Endothelial cell of umbilical vein (primary cell): ENCODE measurements at regions not wholly inside any gene's neighbourhood (a gene's known extent, or its start where the extent isn't known, plus 50 kb on each side); places are given as distances from the start of the nearest gene placed in this dataset.

ENCODE experiments used
- BruUV-seq: library from RNA; stranded (reverse); fragments of 400-500 nt; replicated peaks from 2 replicates; lab custom pipeline; 2021; lab: Mats Ljungman, UMichigan
- CTCF ChIA-PET: fragments of 300-600, 350-600 bp; sonication (Branson Sonifier 250); formaldehyde crosslinking; loops from one replicate; lab custom pipeline; 2021; ENCODE audit warnings: antibody characterized with exemption, inconsistent platforms; lab: Charles Lee
- POLR2A ChIA-PET: fragments of 300-600, 350-600 bp; sonication (Branson Sonifier 250); formaldehyde crosslinking; loops from one replicate; lab custom pipeline; 2021; ENCODE audit warnings: antibody characterized with exemption, inconsistent platforms; lab: Charles Lee
- DNase-seq: peaks from one replicate; pipeline ENCODE4 v3.0.0-alpha.2; 2011; ENCODE audit warnings: low read depth, low spot score
- FAIRE-seq: peaks from 2 replicates; lab custom pipeline; 2011; peaks lifted over from hg19 to GRCh38; lab: Jason Lieb, UNC
- H2AFZ ChIP-seq: 2 replicates; pipeline ENCODE4 v1.6.0; 2012; ENCODE audit warnings: low read depth, low read length, control low read depth, inconsistent platforms
- H3K27ac ChIP-seq: 2 replicates; pipeline ENCODE4 v1.5.1; 2011; ENCODE audit warnings: low read depth, mild to moderate bottlenecking, control low read depth, low read length, moderate library complexity; ENCODE audit not compliant: insufficient read depth
- H3K27me3 ChIP-seq, 2 experiments: 2 replicates each; pipeline versions ENCODE4 v1.6.0 to v1.6.1; 2011; ENCODE audit warnings: low read length in 2 of 2, mixed read lengths in 1 of 2; ENCODE audit not compliant: control insufficient read depth in 2 of 2, insufficient read depth in 2 of 2
- H3K36me3 ChIP-seq, 2 experiments: 2 replicates in 1 of 2; 3 replicates in 1 of 2; pipeline ENCODE4 v1.5.1; 2011; ENCODE audit warnings: low read length in 2 of 2, mild to moderate bottlenecking in 1 of 2, moderate library complexity in 1 of 2; ENCODE audit not compliant: control insufficient read depth in 2 of 2, insufficient read depth in 2 of 2; ENCODE audit errors: extremely low read depth in 1 of 2
- H3K4me1 ChIP-seq: 3 replicates; pipeline ENCODE4 v1.5.1; 2011; ENCODE audit warnings: mild to moderate bottlenecking, low read length; ENCODE audit not compliant: control insufficient read depth, insufficient read depth; ENCODE audit errors: extremely low read depth
- H3K4me2 ChIP-seq: 2 replicates; pipeline ENCODE4 v1.6.1; 2011; ENCODE audit warnings: low read length, control low read depth, mixed read lengths; ENCODE audit not compliant: insufficient read depth
- H3K4me3 ChIP-seq, 3 experiments: fragments of 200-600 bp in 1 of 3; sonication (generic), shearing (Covaris generic) in 1 of 3; replicated peaks in 1 of 3; 2 replicates each; pipeline ENCODE4 v1.5.1; 2011 to 2016; ENCODE audit warnings: control low read depth in 3 of 3, low read length in 3 of 3, mild to moderate bottlenecking in 2 of 3, inconsistent platforms in 1 of 3, low read depth in 1 of 3, moderate library complexity in 1 of 3; ENCODE audit not compliant: insufficient read depth in 1 of 3
- H3K79me2 ChIP-seq: 2 replicates; pipeline ENCODE4 v1.6.0; 2012; ENCODE audit warnings: low read length, inconsistent platforms; ENCODE audit not compliant: control insufficient read depth, insufficient read depth
- H3K9ac ChIP-seq: replicated peaks from 2 replicates; pipeline ENCODE3; 2011; ENCODE audit warnings: low read length, control low read depth; ENCODE audit not compliant: insufficient read depth; ENCODE audit errors: extremely low read depth
- H3K9me1 ChIP-seq: replicated peaks from 3 replicates; pipeline ENCODE4 v1.6.0; 2011; ENCODE audit warnings: mild to moderate bottlenecking, low read length; ENCODE audit not compliant: control insufficient read depth, insufficient read depth; ENCODE audit errors: extremely low read depth
- H3K9me3 ChIP-seq: replicated peaks from 2 replicates; pipeline ENCODE4 v1.5.1; 2012; ENCODE audit warnings: low read length, inconsistent platforms; ENCODE audit not compliant: control insufficient read depth, insufficient read depth
- H4K20me1 ChIP-seq: replicated peaks from 2 replicates; pipeline ENCODE3; 2011; ENCODE audit warnings: mild to moderate bottlenecking, low read length; ENCODE audit not compliant: control insufficient read depth, insufficient read depth; ENCODE audit errors: extremely low read depth
- CTCF ChIP-seq, 2 donors: IDR thresholded peaks; 1 replicate in 1 of 2; 2 replicates in 1 of 2; pipeline ENCODE4 v1.5.1; 2011; ENCODE audit warnings: low read length in 2 of 2, mild to moderate bottlenecking in 2 of 2, moderate library complexity in 2 of 2, control low read depth in 1 of 2, inconsistent platforms in 1 of 2, low read depth in 1 of 2; ENCODE audit not compliant: insufficient read depth in 1 of 2; ENCODE audit errors: extremely low read depth in 1 of 2
- EZH2 ChIP-seq: IDR thresholded peaks from 2 replicates; pipeline ENCODE4 v1.6.1; 2012; ENCODE audit warnings: borderline replicate concordance, low read depth, mild to moderate bottlenecking, moderate library complexity, low read length, inconsistent platforms; ENCODE audit not compliant: severe bottlenecking
- FOS ChIP-seq: IDR thresholded peaks from 2 replicates; pipeline ENCODE4 v1.6.1; 2011; ENCODE audit warnings: mild to moderate bottlenecking, low read length, moderate library complexity, borderline replicate concordance; ENCODE audit not compliant: insufficient read depth
- GATA2 ChIP-seq: IDR thresholded peaks from 2 replicates; pipeline ENCODE4 v1.7.0; 2011; ENCODE audit warnings: low read depth, mild to moderate bottlenecking, moderate library complexity, mixed read lengths, low read length; ENCODE audit not compliant: insufficient read length, insufficient read depth
- JUN ChIP-seq: IDR thresholded peaks from 2 replicates; pipeline ENCODE4 v1.6.1; 2011; ENCODE audit warnings: borderline replicate concordance, low read depth; ENCODE audit not compliant: insufficient read length, insufficient read depth
- MAX ChIP-seq: IDR thresholded peaks from 2 replicates; pipeline ENCODE4 v1.6.1; 2011; ENCODE audit not compliant: insufficient read depth, insufficient read length
- MYC ChIP-seq: IDR thresholded peaks from one replicate; pipeline ENCODE4 v1.6.1; 2011; ENCODE audit warnings: mild to moderate bottlenecking, low read depth, low read length
- POLR2A ChIP-seq: IDR thresholded peaks from 2 replicates; pipeline ENCODE4 v1.6.1; 2012; ENCODE audit warnings: low read depth, mild to moderate bottlenecking, control low read depth, low read length
- POLR2AphosphoS5 ChIP-seq: IDR thresholded peaks from 2 replicates; pipeline ENCODE4 v1.6.1; 2012; ENCODE audit warnings: low read depth, mild to moderate bottlenecking, control low read depth, low read length, moderate library complexity; ENCODE audit not compliant: insufficient read depth
- dilution Hi-C: fragments of 300-500 bp; cut with MboI; formaldehyde crosslinking; loops from one replicate; pipeline ENCODE4 v1.15.0; 2019; ENCODE audit warnings: low sequenced_read_pairs; ENCODE audit not compliant: extremely low pct_ligation_motif_present
- intact Hi-C: fragments of 100-400 bp; cut with micrococcal nuclease; formaldehyde crosslinking; loops from one replicate; pipeline ENCODE4 v1.10.0; 2022

GRCh38 chr2:107569496-107569895, 257.2 kb upstream of the RGPD4 start:
- no peaks in the 10 kb centered on the region for H3K27me3 ChIP-seq
- POLR2A ChIA-PET: no interaction called here
- no peaks in the 10 kb centered on the region for H3K9me1 ChIP-seq
- H3K36me3 ChIP-seq: no peaks in the 10 kb centered on the region
- TF ChIP-seq MYC: no peak
- no peak for TF ChIP-seq FOS
- no peak for TF ChIP-seq MAX
- TF ChIP-seq JUN: no peak
- TF ChIP-seq POLR2AphosphoS5: no peak
- TF ChIP-seq POLR2A: no peak
- no peak for TF ChIP-seq EZH2
- no peak for TF ChIP-seq GATA2
- TF ChIP-seq CTCF (IDR thresholded peaks at IDR 0.05; ENCODE audit: extremely low read depth in 1 of 2, insufficient read depth in 1 of 2, low read depth in 1 of 2, low read length in 2 of 2): no peak
- intact Hi-C loops: no loop called here
- dilution Hi-C loops: no loop called here
- CTCF ChIA-PET: no interaction called here
- DNase-seq: no peak
- H3K4me2 ChIP-seq: no peak overlapping the region
- FAIRE-seq: no peak
- H4K20me1 ChIP-seq: no peaks in the 10 kb centered on the region
- H3K27ac ChIP-seq: no peak overlapping the region
- no peak overlapping the region for H3K4me3 ChIP-seq
- no peak overlapping the region for H2AFZ ChIP-seq
- peaks cover 2% of the 10 kb centered on the region for H3K9me3 ChIP-seq
- BruUV-seq: no TSS peak
- H3K79me2 ChIP-seq: no peaks in the 10 kb centered on the region
- no peaks in the 10 kb centered on the region for H3K4me1 ChIP-seq
- no peak overlapping the region for H3K9ac ChIP-seq
